ENCODE measurements at regions not wholly inside any gene's neighbourhood (a gene's known extent, or its start where the extent isn't known, plus 50 kb on each side); places are given as distances from the start of the nearest gene placed in this dataset.

GRCh38 chr15:56532721-56533460 lies 68.0 kb upstream of the MNS1 start:
- Mint-ChIP-seq H3K4me1 (ENCODE audit: insufficient read depth, unreplicated experiment) (no peaks in the 10 kb centered on the region), H3K9me3 (ENCODE audit: unreplicated experiment) (no peaks in the 10 kb centered on the region), H3K4me3 (ENCODE audit: unreplicated experiment) (no peak overlapping the region), H3K27ac (ENCODE audit: low read depth, unreplicated experiment) (no peak overlapping the region), H3K27me3 (ENCODE audit: insufficient read depth, unreplicated experiment) (peaks cover 6% of the 10 kb centered on the region), H3K36me3 (ENCODE audit: insufficient read depth, unreplicated experiment) (no peaks in the 10 kb centered on the region)
- TF ChIP-seq, protein P1, sequence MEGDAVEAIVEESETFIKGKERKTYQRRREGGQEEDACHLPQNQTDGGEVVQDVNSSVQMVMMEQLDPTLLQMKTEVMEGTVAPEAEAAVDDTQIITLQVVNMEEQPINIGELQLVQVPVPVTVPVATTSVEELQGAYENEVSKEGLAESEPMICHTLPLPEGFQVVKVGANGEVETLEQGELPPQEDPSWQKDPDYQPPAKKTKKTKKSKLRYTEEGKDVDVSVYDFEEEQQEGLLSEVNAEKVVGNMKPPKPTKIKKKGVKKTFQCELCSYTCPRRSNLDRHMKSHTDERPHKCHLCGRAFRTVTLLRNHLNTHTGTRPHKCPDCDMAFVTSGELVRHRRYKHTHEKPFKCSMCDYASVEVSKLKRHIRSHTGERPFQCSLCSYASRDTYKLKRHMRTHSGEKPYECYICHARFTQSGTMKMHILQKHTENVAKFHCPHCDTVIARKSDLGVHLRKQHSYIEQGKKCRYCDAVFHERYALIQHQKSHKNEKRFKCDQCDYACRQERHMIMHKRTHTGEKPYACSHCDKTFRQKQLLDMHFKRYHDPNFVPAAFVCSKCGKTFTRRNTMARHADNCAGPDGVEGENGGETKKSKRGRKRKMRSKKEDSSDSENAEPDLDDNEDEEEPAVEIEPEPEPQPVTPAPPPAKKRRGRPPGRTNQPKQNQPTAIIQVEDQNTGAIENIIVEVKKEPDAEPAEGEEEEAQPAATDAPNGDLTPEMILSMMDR (IDR thresholded peaks at IDR 0.05; ENCODE audit: unreplicated experiment): no peak
- ChIA-PET POLR2A (interaction anchor here (1.8 kb wide), 1 partner anchor 14 kb away, joined by 7 read pairs; no protein-coding TSS in a partner anchor), CTCF (interaction anchor here (0.6 to 0.9 kb wide), 4 partner anchors 39 to 995 kb away, joined by 3 to 4 read pairs (median 4); no protein-coding TSS in a partner anchor)
- DNase-seq (ENCODE audit: unreplicated experiment): no peak
- BruUV-seq (replicated peaks): no TSS peak
- intact Hi-C loops (cut with micrococcal nuclease): no loop called here

GRCh38 chr15:56530157-56530556 lies 65.2 kb upstream of the MNS1 start:
- ChIA-PET POLR2A (no interaction called here), CTCF (no interaction called here)
- no peak overlapping the region for H3K27ac Mint-ChIP-seq (ENCODE audit: low read depth, unreplicated experiment)
- no peaks in the 10 kb centered on the region for H3K4me1 Mint-ChIP-seq (ENCODE audit: insufficient read depth, unreplicated experiment)
- no peak overlapping the region for H3K4me3 Mint-ChIP-seq (ENCODE audit: unreplicated experiment)
- intact Hi-C loops (cut with micrococcal nuclease): no loop called here
- peaks cover 23% of the 10 kb centered on the region for H3K27me3 Mint-ChIP-seq (ENCODE audit: insufficient read depth, unreplicated experiment)
- H3K9me3 Mint-ChIP-seq (ENCODE audit: unreplicated experiment): no peaks in the 10 kb centered on the region
- BruUV-seq (replicated peaks): no TSS peak
- no peaks in the 10 kb centered on the region for H3K36me3 Mint-ChIP-seq (ENCODE audit: insufficient read depth, unreplicated experiment)
- TF ChIP-seq, protein P1 (IDR thresholded peaks at IDR 0.05; ENCODE audit: unreplicated experiment): no peak
- DNase-seq (ENCODE audit: unreplicated experiment): no peak

DNA sequence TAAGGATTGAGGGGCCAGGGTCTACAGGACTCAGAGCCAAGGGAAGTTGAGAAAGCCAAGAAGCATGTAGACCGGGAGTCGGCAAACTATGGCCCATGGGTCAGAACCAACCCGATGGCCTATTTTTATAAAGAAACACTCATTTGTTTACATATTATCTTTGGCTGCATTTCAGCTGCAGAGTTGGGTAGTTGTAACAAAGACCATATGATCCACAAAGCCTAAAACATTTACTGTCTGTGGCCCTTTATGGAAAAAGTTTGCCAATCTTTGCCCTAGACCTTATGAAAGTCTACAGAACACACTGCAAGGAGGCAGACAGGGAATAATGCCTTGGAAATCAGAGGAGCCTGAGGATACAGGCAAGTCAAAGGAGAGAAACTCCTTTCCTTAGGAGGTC lies 63.2 kb upstream of the MNS1 start:
- TF ChIP-seq, protein P1 (IDR thresholded peaks at IDR 0.05; ENCODE audit: unreplicated experiment): no peak
- H3K36me3 Mint-ChIP-seq (ENCODE audit: insufficient read depth, unreplicated experiment): no peaks in the 10 kb centered on the region
- BruUV-seq (replicated peaks): no TSS peak
- CTCF ChIA-PET: interaction anchor here (0.9 kb wide), 1 partner anchor 1655 kb away, joined by 3 read pairs; no protein-coding TSS in a partner anchor
- intact Hi-C loops (cut with micrococcal nuclease): no loop called here
- peaks cover 5% of the 10 kb centered on the region for H3K4me1 Mint-ChIP-seq (ENCODE audit: insufficient read depth, unreplicated experiment)
- H3K27me3 Mint-ChIP-seq (ENCODE audit: insufficient read depth, unreplicated experiment): peaks cover 29% of the 10 kb centered on the region
- H3K27ac Mint-ChIP-seq (ENCODE audit: low read depth, unreplicated experiment): no peak overlapping the region
- no peak for DNase-seq (ENCODE audit: unreplicated experiment)
- H3K4me3 Mint-ChIP-seq (ENCODE audit: unreplicated experiment): no peak overlapping the region
- POLR2A ChIA-PET: interaction anchor here (0.7 kb wide), 1 partner anchor 10 kb away, joined by 3 read pairs; no protein-coding TSS in a partner anchor
- H3K9me3 Mint-ChIP-seq (ENCODE audit: unreplicated experiment): no peaks in the 10 kb centered on the region

- H3K27ac Mint-ChIP-seq (ENCODE audit: low read depth, unreplicated experiment): no peak overlapping the region
- ChIA-PET POLR2A (no interaction called here), CTCF (no interaction called here)
- H3K4me3 Mint-ChIP-seq (ENCODE audit: unreplicated experiment): no peak overlapping the region
- TF ChIP-seq, protein P1 (IDR thresholded peaks at IDR 0.05; ENCODE audit: unreplicated experiment): no peak
- intact Hi-C loops (cut with micrococcal nuclease): no loop called here
- no peaks in the 10 kb centered on the region for H3K36me3 Mint-ChIP-seq (ENCODE audit: insufficient read depth, unreplicated experiment)
- no peaks in the 10 kb centered on the region for H3K9me3 Mint-ChIP-seq (ENCODE audit: unreplicated experiment)
- peaks cover 6% of the 10 kb centered on the region for H3K4me1 Mint-ChIP-seq (ENCODE audit: insufficient read depth, unreplicated experiment)
- peak; percentile 6 for DNase-seq (ENCODE audit: unreplicated experiment)
- BruUV-seq (replicated peaks): no TSS peak
- peaks cover 42% of the 10 kb centered on the region for H3K27me3 Mint-ChIP-seq (ENCODE audit: insufficient read depth, unreplicated experiment)
Observed at GRCh38 chr15:56524915-56525314, 60.0 kb upstream of the MNS1 start.

Measured in MCF 10A (cell line).